HCT116 (cell line): ENCODE measurements at regions not wholly inside any gene's neighbourhood (a gene's known extent, or its start where the extent isn't known, plus 50 kb on each side); places are given as distances from the start of the nearest gene placed in this dataset.

Experiments
- ATAC-seq: fragments of 200-7000 bp; cut with Tn5 transposase; 2 replicates; pipeline ENCODE4 v1.9.1; 2020; ENCODE audit warnings: mild to moderate bottlenecking, moderate library complexity
- BruUV-seq: library from RNA; stranded (reverse); fragments of 400-500 nt; replicated peaks from 2 replicates; lab custom pipeline; 2021; lab: Mats Ljungman, UMichigan
- CTCF ChIA-PET: fragments of 300-600 bp; sonication (Branson Sonifier 250); formaldehyde crosslinking; loops from one replicate; lab custom pipeline; 2021; ENCODE audit warnings: antibody characterized with exemption; lab: Charles Lee
- POLR2A ChIA-PET: fragments of 300-600, 350-600 bp; sonication (Branson Sonifier 250); formaldehyde crosslinking; loops from one replicate; lab custom pipeline; 2021; ENCODE audit warnings: antibody characterized with exemption; lab: Charles Lee
- RAD21 ChIA-PET, 2 experiments: fragments of 300-600 bp; sonication (Branson Sonifier 250); formaldehyde crosslinking; loops; one replicate each; lab custom pipeline; 2023; ENCODE audit warnings: low total read pairs in 2 of 2; ENCODE audit not compliant: uncharacterized antibody in 2 of 2, unreplicated experiment in 2 of 2, low non-redundant PET in 1 of 2; lab: Charles Lee
- DNase-seq: peaks from one replicate; pipeline ENCODE4 v3.0.0-alpha.2; 2010; ENCODE audit warnings: low read depth, low spot score
- H2AFZ ChIP-seq: fragments of 200-600 bp; shearing (Covaris generic), sonication (generic); 2 replicates; pipeline ENCODE4 v1.6.1; 2017; ENCODE audit warnings: low read depth, mixed run types, mixed read lengths, antibody characterized with exemption, low read length; ENCODE audit not compliant: poor library complexity, severe bottlenecking
- H3K27ac ChIP-seq: 2 replicates; pipeline ENCODE4 v1.5.1; 2012; ENCODE audit warnings: low read depth, low read length
- H3K27me3 ChIP-seq: fragments of 200-600 bp; sonication (generic); 2 replicates; pipeline ENCODE4 v1.6.1; 2016; ENCODE audit warnings: mixed run types, low read length, mixed read lengths; ENCODE audit not compliant: insufficient read depth
- H3K36me3 ChIP-seq, 2 experiments: fragments of 200-500 bp in 1 of 2; fragments of 200-600 bp in 1 of 2; sonication (Bioruptor generic) in 1 of 2; sonication (generic) in 1 of 2; 2 replicates each; pipeline versions ENCODE4 v1.5.1 to v1.6.1; 2014 to 2016; ENCODE audit warnings: low read length in 2 of 2, inconsistent platforms in 1 of 2, mixed read lengths in 1 of 2, mixed run types in 1 of 2; ENCODE audit not compliant: insufficient read depth in 2 of 2, control insufficient read depth in 1 of 2
- H3K4me1 ChIP-seq, 2 experiments: fragments of 200-600 bp in 1 of 2; sonication (generic) in 1 of 2; 2 replicates each; pipeline versions ENCODE4 v1.5.1 to v1.6.1; 2012 to 2017; ENCODE audit warnings: low read length in 2 of 2, inconsistent platforms in 1 of 2, mild to moderate bottlenecking in 1 of 2, mixed read lengths in 1 of 2, mixed run types in 1 of 2, moderate library complexity in 1 of 2; ENCODE audit not compliant: insufficient read depth in 2 of 2, control insufficient read depth in 1 of 2
- H3K4me2 ChIP-seq: fragments of 200-600 bp; sonication (generic); 2 replicates; pipeline ENCODE4 v1.6.1; 2017; ENCODE audit warnings: mixed run types, low read length, mixed read lengths
- H3K4me3 ChIP-seq, 2 experiments: fragments of 200-600 bp in 1 of 2; sonication (generic) in 1 of 2; replicated peaks in 1 of 2; 2 replicates each; pipeline ENCODE4 v1.5.1; 2011 to 2016; ENCODE audit warnings: low read length in 2 of 2, control low read depth in 1 of 2, low read depth in 1 of 2, mild to moderate bottlenecking in 1 of 2, mixed read lengths in 1 of 2, mixed run types in 1 of 2
- H3K79me2 ChIP-seq: fragments of 200-600 bp; sonication (generic); 2 replicates; pipeline ENCODE4 v1.6.1; 2017; ENCODE audit warnings: mild to moderate bottlenecking, mixed run types, low read length, moderate library complexity, mixed read lengths; ENCODE audit not compliant: insufficient read depth
- H3K9ac ChIP-seq: fragments of 200-600 bp; sonication (generic); 2 replicates; pipeline ENCODE4 v1.6.1; 2016; ENCODE audit warnings: low read length, mixed read lengths
- H3K9me2 ChIP-seq: fragments of 200-600 bp; sonication (generic), shearing (Covaris generic); 2 replicates; pipeline ENCODE4 v1.6.1; 2017; ENCODE audit warnings: mixed run types, mild to moderate bottlenecking, moderate library complexity; ENCODE audit not compliant: insufficient read depth
- H3K9me3 ChIP-seq, 2 experiments: fragments of 200-500 bp in 1 of 2; fragments of 200-600 bp in 1 of 2; sonication (Bioruptor generic) in 1 of 2; sonication (generic) in 1 of 2; 2 replicates each; pipeline ENCODE4 v1.6.1; 2014 to 2017; ENCODE audit warnings: low read length in 2 of 2, mixed read lengths in 2 of 2, inconsistent platforms in 1 of 2, low read depth in 1 of 2, mild to moderate bottlenecking in 1 of 2, mixed run types in 1 of 2, moderate library complexity in 1 of 2; ENCODE audit not compliant: control insufficient read depth in 1 of 2, insufficient read depth in 1 of 2
- H4K20me1 ChIP-seq: fragments of 200-600 bp; sonication (generic), shearing (Covaris generic); 2 replicates; pipeline ENCODE4 v1.6.1; 2017; ENCODE audit warnings: mixed run types, mild to moderate bottlenecking, moderate library complexity; ENCODE audit not compliant: insufficient read depth
- CBX3 ChIP-seq: IDR thresholded peaks from 2 replicates; pipeline ENCODE4 v1.6.1; 2012; ENCODE audit warnings: low read depth
- CEBPB ChIP-seq: IDR thresholded peaks from 2 replicates; pipeline ENCODE4 v1.6.1; 2012; ENCODE audit warnings: low read depth
- CTCF ChIP-seq, 3 experiments: fragments of 200-600 bp in 1 of 3; sonication (generic) in 1 of 3; IDR thresholded peaks in 2 of 3; conservative IDR thresholded peaks in 1 of 3; 2 replicates each; pipeline ENCODE4 v1.5.1; 2012 to 2017; ENCODE audit warnings: low read depth in 2 of 3, low read length in 2 of 3, antibody characterized with exemption in 1 of 3, borderline replicate concordance in 1 of 3, control low read depth in 1 of 3, mild to moderate bottlenecking in 1 of 3, mixed read lengths in 1 of 3, mixed run types in 1 of 3, moderate library complexity in 1 of 3; ENCODE audit not compliant: insufficient read depth in 1 of 3
- EGR1 ChIP-seq: IDR thresholded peaks from 2 replicates; pipeline ENCODE4 v1.6.1; 2012; ENCODE audit warnings: low read depth
- ELF1 ChIP-seq: IDR thresholded peaks from 2 replicates; pipeline ENCODE4 v1.6.1; 2012; ENCODE audit warnings: low read depth, borderline replicate concordance
- EZH2phosphoT487 ChIP-seq: fragments of 200-600 bp; IDR thresholded peaks from 2 replicates; pipeline ENCODE4 v1.6.1; 2018; ENCODE audit warnings: antibody characterized with exemption, borderline replicate concordance
- JUND ChIP-seq: IDR thresholded peaks from 2 replicates; pipeline ENCODE4 v1.6.1; 2012
- POLR2AphosphoS5 ChIP-seq: IDR thresholded peaks from 2 replicates; pipeline ENCODE4 v1.6.1; 2011; ENCODE audit warnings: mild to moderate bottlenecking, low read depth, low read length, moderate library complexity
- REST ChIP-seq: IDR thresholded peaks from 2 replicates; pipeline ENCODE4 v1.6.1; 2012; ENCODE audit warnings: low read depth
- SIN3A ChIP-seq: IDR thresholded peaks from 2 replicates; pipeline ENCODE4 v1.6.1; 2012; ENCODE audit warnings: low read depth
- SP1 ChIP-seq: IDR thresholded peaks from 2 replicates; pipeline ENCODE4 v1.6.1; 2012; ENCODE audit warnings: low read depth
- YY1 ChIP-seq: IDR thresholded peaks from 2 replicates; pipeline ENCODE4 v1.6.1; 2011; ENCODE audit warnings: low read length, low read depth, moderate library complexity, mild to moderate bottlenecking; ENCODE audit not compliant: insufficient replicate concordance; ENCODE audit errors: extremely low read depth
- ZFX ChIP-seq: fragments of 450-650 bp; IDR thresholded peaks from 2 replicates; pipeline ENCODE4 v1.6.1; 2017
- ZNF274 ChIP-seq: fragments of 200-500 bp; sonication (Bioruptor generic); IDR thresholded peaks from 2 replicates; pipeline ENCODE4 v1.6.1; 2014; ENCODE audit warnings: mild to moderate bottlenecking, low read depth, low read length, inconsistent platforms
- intact Hi-C: fragments of 100-400 bp; cut with micrococcal nuclease; formaldehyde crosslinking; loops from 2 replicates; pipeline ENCODE4 v1.10.0; 2022
- TF ChIP-seq, protein P1 (sequence below): IDR thresholded peaks from 2 replicates; pipeline ENCODE4 v1.6.1; 2012

- H2AFZ ChIP-seq, result no peak overlapping the region
- no peaks in the 10 kb centered on the region for H4K20me1 ChIP-seq
- no TSS peak for BruUV-seq
- CTCF ChIA-PET, result no interaction called here
- no peak overlapping the region for H3K4me3 ChIP-seq
- no peaks in the 10 kb centered on the region for H3K9me2 ChIP-seq
- H3K9ac ChIP-seq, result no peak overlapping the region
- H3K9me3 ChIP-seq, result no peaks in the 10 kb centered on the region
- no peaks in the 10 kb centered on the region for H3K36me3 ChIP-seq
- no peak overlapping the region for H3K27ac ChIP-seq
- RAD21 ChIA-PET, result no interaction called here
- DNase-seq (no peak), ATAC-seq (no peak)
- POLR2A ChIA-PET, result no interaction called here
- H3K27me3 ChIP-seq, result peaks cover 76% of the 10 kb centered on the region
- intact Hi-C loops, result no loop called here
- no peak for TF ChIP-seq ZNF274
- no peak for TF ChIP-seq SIN3A
- TF ChIP-seq ZFX, result no peak
- no peak for TF ChIP-seq JUND
- no peak for TF ChIP-seq EGR1
- no peak for TF ChIP-seq REST
- TF ChIP-seq POLR2AphosphoS5, result no peak
- TF ChIP-seq EZH2phosphoT487, result no peak
- no peak for TF ChIP-seq CTCF (IDR thresholded peaks at IDR 0.05 in 2 of 3, conservative IDR thresholded peaks at IDR 0.05 in 1 of 3; ENCODE audit: borderline replicate concordance in 1 of 3, insufficient read depth in 1 of 3, low read depth in 2 of 3, low read length in 2 of 3)
- no peak for TF ChIP-seq SP1
- TF ChIP-seq CBX3, result no peak
- TF ChIP-seq, protein P1, sequence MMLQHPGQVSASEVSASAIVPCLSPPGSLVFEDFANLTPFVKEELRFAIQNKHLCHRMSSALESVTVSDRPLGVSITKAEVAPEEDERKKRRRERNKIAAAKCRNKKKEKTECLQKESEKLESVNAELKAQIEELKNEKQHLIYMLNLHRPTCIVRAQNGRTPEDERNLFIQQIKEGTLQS, result no peak
- TF ChIP-seq YY1, result no peak
- TF ChIP-seq CEBPB, result no peak
- no peak for TF ChIP-seq ELF1
- no peaks in the 10 kb centered on the region for H3K4me1 ChIP-seq
- no peaks in the 10 kb centered on the region for H3K79me2 ChIP-seq
- no peak overlapping the region for H3K4me2 ChIP-seq
These were observed 512.9 kb upstream of the TNP1 start for GRCh38 chr2:217372794-217373193.
